Parathyroid adenoma (tissue), 2 donors: ENCODE measurements at regions not wholly inside any gene's neighbourhood (a gene's known extent, or its start where the extent isn't known, plus 50 kb on each side); places are given as distances from the start of the nearest gene placed in this dataset.

Experiments used
- H2AFZ ChIP-seq: fragments of 300-600 bp; sonication (generic); one replicate; pipeline ENCODE4 v1.7.0; 2017; ENCODE audit warnings: antibody characterized with exemption, mild to moderate bottlenecking
- H3K27ac ChIP-seq: fragments of 300-600 bp; sonication (generic); one replicate; pipeline ENCODE4 v1.7.0; 2017
- H3K27me3 ChIP-seq: fragments of 300-600 bp; sonication (generic); one replicate; pipeline ENCODE4 v1.7.0; 2017; ENCODE audit warnings: low read length; ENCODE audit not compliant: control insufficient read depth, insufficient read depth
- H3K36me3 ChIP-seq: fragments of 300-600 bp; sonication (generic); one replicate; pipeline ENCODE4 v1.7.0; 2017; ENCODE audit warnings: low read length; ENCODE audit not compliant: control insufficient read depth, insufficient read depth
- H3K4me1 ChIP-seq: fragments of 300-600 bp; sonication (generic); one replicate; pipeline ENCODE4 v1.7.0; 2017; ENCODE audit warnings: control low read depth
- H3K4me2 ChIP-seq: fragments of 300-600 bp; sonication (generic); one replicate; pipeline ENCODE4 v1.7.0; 2017; ENCODE audit warnings: low read length
- H3K4me3 ChIP-seq: fragments of 300-600 bp; sonication (generic); one replicate; pipeline ENCODE4 v1.7.0; 2017; ENCODE audit warnings: low read depth, low read length
- H3K79me2 ChIP-seq: fragments of 300-600 bp; sonication (generic); one replicate; pipeline ENCODE4 v1.7.0; 2017; ENCODE audit warnings: control low read depth
- H3K9ac ChIP-seq: fragments of 300-600 bp; sonication (generic); one replicate; pipeline ENCODE4 v1.7.0; 2017; ENCODE audit warnings: mild to moderate bottlenecking
- H3K9me3 ChIP-seq: fragments of 300-600 bp; sonication (generic); one replicate; pipeline ENCODE4 v1.7.0; 2017; ENCODE audit warnings: low read length; ENCODE audit not compliant: control insufficient read depth
- CTCF ChIP-seq: fragments of 300-600 bp; sonication (generic); IDR thresholded peaks from one replicate; pipeline ENCODE4 v1.7.0; 2017; ENCODE audit warnings: antibody characterized with exemption, mild to moderate bottlenecking
- donor health status: primary hyperparathyroidism.

- no peak overlapping the region for H3K9ac ChIP-seq
- H3K4me1 ChIP-seq = no peaks in the 10 kb centered on the region
- H3K27ac ChIP-seq = no peak overlapping the region
- no peak overlapping the region for H3K4me2 ChIP-seq
- H2AFZ ChIP-seq = no peak overlapping the region
- no peaks in the 10 kb centered on the region for H3K79me2 ChIP-seq
- TF ChIP-seq CTCF = no peak
- H3K27me3 ChIP-seq = no peaks in the 10 kb centered on the region
- no peak overlapping the region for H3K4me3 ChIP-seq
- no peaks in the 10 kb centered on the region for H3K36me3 ChIP-seq
- no peaks in the 10 kb centered on the region for H3K9me3 ChIP-seq
These were observed 339.2 kb upstream of the ADARB2 start for GRCh38 chr10:2076528-2076927.

- no peak for TF ChIP-seq CTCF
- Histone ChIP-seq H3K4me2 (no peak overlapping the region), H3K9me3 (no peaks in the 10 kb centered on the region), H3K9ac (no peak overlapping the region), H2AFZ (no peak overlapping the region), H3K27ac (no peak overlapping the region), H3K4me1 (no peaks in the 10 kb centered on the region), H3K79me2 (no peaks in the 10 kb centered on the region), H3K36me3 (no peaks in the 10 kb centered on the region), H3K27me3 (no peaks in the 10 kb centered on the region), H3K4me3 (no peak overlapping the region)
These were observed 329.7 kb upstream of the ADARB2 start for GRCh38 chr10:2067015-2067414.

GRCh38 chr10:2054728-2055127 is 317.4 kb upstream of the ADARB2 start:
- no peak for TF ChIP-seq CTCF
- Histone ChIP-seq H3K27ac (no peak overlapping the region), H3K79me2 (no peaks in the 10 kb centered on the region), H3K4me2 (no peak overlapping the region), H3K9ac (no peak overlapping the region), H3K9me3 (no peaks in the 10 kb centered on the region), H3K4me1 (no peaks in the 10 kb centered on the region), H3K27me3 (no peaks in the 10 kb centered on the region), H3K4me3 (no peak overlapping the region), H3K36me3 (no peaks in the 10 kb centered on the region), H2AFZ (no peak overlapping the region)

GRCh38 chr10:2053805-2054204 is 316.5 kb upstream of the ADARB2 start:
- no peak for TF ChIP-seq CTCF

GRCh38 chr10:2051108-2051507 is 313.8 kb upstream of the ADARB2 start:
- H3K27ac ChIP-seq = no peak overlapping the region
- no peaks in the 10 kb centered on the region for H3K27me3 ChIP-seq
- H3K4me3 ChIP-seq = no peak overlapping the region
- no peak overlapping the region for H3K4me2 ChIP-seq
- H3K9me3 ChIP-seq = no peaks in the 10 kb centered on the region
- H3K9ac ChIP-seq = no peak overlapping the region
- no peak for TF ChIP-seq CTCF
- H3K36me3 ChIP-seq = no peaks in the 10 kb centered on the region
- H3K79me2 ChIP-seq = no peaks in the 10 kb centered on the region
- no peaks in the 10 kb centered on the region for H3K4me1 ChIP-seq
- no peak overlapping the region for H2AFZ ChIP-seq

More at GRCh38 chr10:2053805-2054204, 316.5 kb upstream of the ADARB2 start:
- Histone ChIP-seq H3K4me2 (no peak overlapping the region), H2AFZ (no peak overlapping the region), H3K36me3 (no peaks in the 10 kb centered on the region), H3K4me1 (no peaks in the 10 kb centered on the region), H3K9me3 (no peaks in the 10 kb centered on the region), H3K79me2 (no peaks in the 10 kb centered on the region), H3K4me3 (no peak overlapping the region), H3K27ac (no peak overlapping the region), H3K27me3 (no peaks in the 10 kb centered on the region), H3K9ac (no peak overlapping the region)
